Ovary (tissue), 3 donors: ENCODE measurements at regions not wholly inside any gene's neighbourhood (a gene's known extent, or its start where the extent isn't known, plus 50 kb on each side); places are given as distances from the start of the nearest gene placed in this dataset.

Experiments
- EP300 ChIP-seq: sonication (generic); formaldehyde crosslinking; IDR thresholded peaks from one replicate; pipeline ENCODE4 v1.6.1; 2017; ENCODE audit warnings: antibody characterized with exemption
- POLR2A ChIP-seq: fragments of 450-650 bp; IDR thresholded peaks from one replicate; pipeline ENCODE4 v1.6.1; 2017; ENCODE audit warnings: antibody characterized with exemption, mild to moderate bottlenecking, moderate library complexity
- TF ChIP-seq, protein P1 (sequence below), 3 donors: fragments of 450-650 bp in 2 of 3; fragments of 200-600 bp in 1 of 3; IDR thresholded peaks; one replicate each; pipeline versions ENCODE4 v1.5.1 to v1.8.0; 2016 to 2022; ENCODE audit warnings: antibody characterized with exemption in 3 of 3, mild to moderate bottlenecking in 1 of 3
- donor health status: DM: no; HTN: no; CAD: no.

DNA sequence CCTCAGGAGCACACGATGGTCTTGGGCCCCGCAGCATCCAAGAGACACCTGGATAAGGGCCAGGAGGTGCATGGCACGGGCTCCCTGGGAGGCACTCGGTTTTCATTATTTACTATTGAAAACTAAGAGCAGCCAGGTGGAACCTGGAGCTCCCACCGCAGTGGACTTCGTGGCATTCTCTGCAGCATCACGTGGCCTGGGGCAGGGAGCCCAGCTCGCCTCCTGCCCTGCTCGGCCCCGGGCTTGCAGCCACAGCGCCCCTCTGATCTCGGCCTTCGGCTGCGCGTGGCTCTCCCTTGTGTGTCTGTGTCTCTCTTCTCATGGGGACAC, 121.6 kb downstream of the SIK1 start:
- TF ChIP-seq EP300 (no peak), POLR2A (no peak)
- TF ChIP-seq, protein P1, sequence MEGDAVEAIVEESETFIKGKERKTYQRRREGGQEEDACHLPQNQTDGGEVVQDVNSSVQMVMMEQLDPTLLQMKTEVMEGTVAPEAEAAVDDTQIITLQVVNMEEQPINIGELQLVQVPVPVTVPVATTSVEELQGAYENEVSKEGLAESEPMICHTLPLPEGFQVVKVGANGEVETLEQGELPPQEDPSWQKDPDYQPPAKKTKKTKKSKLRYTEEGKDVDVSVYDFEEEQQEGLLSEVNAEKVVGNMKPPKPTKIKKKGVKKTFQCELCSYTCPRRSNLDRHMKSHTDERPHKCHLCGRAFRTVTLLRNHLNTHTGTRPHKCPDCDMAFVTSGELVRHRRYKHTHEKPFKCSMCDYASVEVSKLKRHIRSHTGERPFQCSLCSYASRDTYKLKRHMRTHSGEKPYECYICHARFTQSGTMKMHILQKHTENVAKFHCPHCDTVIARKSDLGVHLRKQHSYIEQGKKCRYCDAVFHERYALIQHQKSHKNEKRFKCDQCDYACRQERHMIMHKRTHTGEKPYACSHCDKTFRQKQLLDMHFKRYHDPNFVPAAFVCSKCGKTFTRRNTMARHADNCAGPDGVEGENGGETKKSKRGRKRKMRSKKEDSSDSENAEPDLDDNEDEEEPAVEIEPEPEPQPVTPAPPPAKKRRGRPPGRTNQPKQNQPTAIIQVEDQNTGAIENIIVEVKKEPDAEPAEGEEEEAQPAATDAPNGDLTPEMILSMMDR (IDR thresholded peaks at IDR 0.05): no peak
